HG03442 (cell line): ENCODE measurements at regions not wholly inside any gene's neighbourhood (a gene's known extent, or its start where the extent isn't known, plus 50 kb on each side); places are given as distances from the start of the nearest gene placed in this dataset.

Experiments
- ATAC-seq: cut with Tn5 transposase; IDR thresholded peaks from one replicate; pipeline ENCODE4 v1.9.1; 2021; ENCODE audit warnings: mild to moderate bottlenecking, moderate library complexity; ENCODE audit not compliant: unreplicated experiment

- ATAC-seq = no peak
Observed at GRCh38 chr10:59595593-59595992, 114.1 kb downstream of the SLC16A9 start.

- ATAC-seq = no peak
Observed at GRCh38 chr10:59593768-59594167, 115.9 kb downstream of the SLC16A9 start.

- ATAC-seq = no peak
Observed at GRCh38 chr10:59589796-59590195, 119.9 kb downstream of the SLC16A9 start.

GRCh38 chr10:59588791-59589190 is 120.9 kb downstream of the SLC16A9 start:
- ATAC-seq = no peak

- no peak for ATAC-seq
Observed at GRCh38 chr10:59587756-59588140, 121.9 kb downstream of the SLC16A9 start.

- ATAC-seq = no peak
Observed at GRCh38 chr10:59587083-59587755, 122.4 kb downstream of the SLC16A9 start.

- ATAC-seq = no peak
Observed at GRCh38 chr10:59586407-59586891, 123.2 kb downstream of the SLC16A9 start.

GRCh38 chr10:59585046-59585700 is 124.5 kb downstream of the SLC16A9 start:
- ATAC-seq = no peak

GRCh38 chr10:59582780-59583179 is 126.9 kb downstream of the SLC16A9 start:
- ATAC-seq = no peak

GRCh38 chr10:59582058-59582457 is 127.6 kb downstream of the SLC16A9 start:
- no peak for ATAC-seq

GRCh38 chr10:59580026-59580863 is 129.4 kb downstream of the SLC16A9 start:
- no peak for ATAC-seq

GRCh38 chr10:59578741-59579140 is 130.9 kb downstream of the SLC16A9 start:
- no peak for ATAC-seq

- ATAC-seq = peak; percentile 50
Observed at GRCh38 chr10:59577984-59578383, 131.7 kb downstream of the SLC16A9 start.

GRCh38 chr10:59575269-59575668 is 134.4 kb downstream of the SLC16A9 start:
- ATAC-seq = no peak

GRCh38 chr10:59563531-59563930 is 146.1 kb downstream of the SLC16A9 start:
- no peak for ATAC-seq

- ATAC-seq = no peak
Observed at GRCh38 chr10:59562126-59562525, 147.5 kb downstream of the SLC16A9 start.

- ATAC-seq = no peak
Observed at GRCh38 chr10:59561477-59562121, 148.1 kb downstream of the SLC16A9 start.

GRCh38 chr10:59560990-59561389 is 148.7 kb downstream of the SLC16A9 start:
- no peak for ATAC-seq

- no peak for ATAC-seq
Observed at GRCh38 chr10:59560161-59560560, 149.5 kb downstream of the SLC16A9 start.

GRCh38 chr10:59558066-59558465 is 151.6 kb downstream of the SLC16A9 start:
- ATAC-seq = no peak

- ATAC-seq = no peak
Observed at GRCh38 chr10:59557642-59558041, 152.0 kb downstream of the SLC16A9 start.
